HG02852 (cell line): ENCODE measurements at regions not wholly inside any gene's neighbourhood (a gene's known extent, or its start where the extent isn't known, plus 50 kb on each side); places are given as distances from the start of the nearest gene placed in this dataset.

Experiments used
- ATAC-seq: cut with Tn5 transposase; IDR thresholded peaks from one replicate; pipeline ENCODE4 v1.9.1; 2021; ENCODE audit warnings: mild to moderate bottlenecking, moderate library complexity; ENCODE audit not compliant: unreplicated experiment

GRCh38 chr15:95655089-95655607 is 675.4 kb upstream of the NR2F2 start:
- no peak for ATAC-seq

- ATAC-seq = no peak
These were observed 673.9 kb upstream of the NR2F2 start for GRCh38 chr15:95656595-95656994.

DNA sequence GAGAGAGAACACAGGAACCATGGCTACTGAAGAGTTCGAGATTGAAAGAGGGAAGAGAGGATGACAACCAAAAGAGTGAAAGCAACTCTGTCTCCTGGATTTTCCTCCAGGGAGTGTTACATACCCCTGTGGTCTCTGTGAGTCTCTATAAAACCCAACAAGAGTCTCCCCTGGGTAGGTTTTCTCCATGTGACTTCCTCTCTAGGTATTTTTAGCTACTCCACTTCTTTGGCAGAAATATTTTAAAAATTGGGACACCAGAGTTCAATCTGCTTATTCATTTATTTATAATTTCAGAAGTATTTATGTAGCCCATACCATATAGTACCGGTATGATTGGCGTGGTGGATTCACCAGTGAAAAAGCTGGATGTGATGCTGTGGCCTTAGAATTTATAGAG is 671.7 kb upstream of the NR2F2 start:
- ATAC-seq = no peak

DNA sequence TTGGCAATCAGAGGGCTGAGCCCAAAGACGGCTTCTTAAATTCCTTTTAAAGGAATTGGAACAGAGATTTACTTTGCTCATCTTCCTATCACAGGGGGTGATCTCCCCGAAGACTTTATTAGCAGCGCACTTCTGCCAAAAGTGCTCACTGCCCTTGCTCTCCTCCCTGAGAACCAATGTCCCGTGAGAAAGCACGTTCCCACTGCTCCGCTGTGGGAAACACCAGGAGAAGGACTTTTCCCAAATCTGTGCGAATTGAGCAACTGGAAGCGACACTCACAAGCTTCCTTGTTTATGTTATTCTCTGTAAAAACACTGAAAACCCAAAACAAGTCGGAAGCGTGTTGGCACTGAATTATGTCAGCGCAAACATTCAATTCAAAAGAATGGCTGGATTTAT is 670.8 kb upstream of the NR2F2 start:
- ATAC-seq = no peak

GRCh38 chr15:95662638-95663037 is 667.9 kb upstream of the NR2F2 start:
- no peak for ATAC-seq

DNA sequence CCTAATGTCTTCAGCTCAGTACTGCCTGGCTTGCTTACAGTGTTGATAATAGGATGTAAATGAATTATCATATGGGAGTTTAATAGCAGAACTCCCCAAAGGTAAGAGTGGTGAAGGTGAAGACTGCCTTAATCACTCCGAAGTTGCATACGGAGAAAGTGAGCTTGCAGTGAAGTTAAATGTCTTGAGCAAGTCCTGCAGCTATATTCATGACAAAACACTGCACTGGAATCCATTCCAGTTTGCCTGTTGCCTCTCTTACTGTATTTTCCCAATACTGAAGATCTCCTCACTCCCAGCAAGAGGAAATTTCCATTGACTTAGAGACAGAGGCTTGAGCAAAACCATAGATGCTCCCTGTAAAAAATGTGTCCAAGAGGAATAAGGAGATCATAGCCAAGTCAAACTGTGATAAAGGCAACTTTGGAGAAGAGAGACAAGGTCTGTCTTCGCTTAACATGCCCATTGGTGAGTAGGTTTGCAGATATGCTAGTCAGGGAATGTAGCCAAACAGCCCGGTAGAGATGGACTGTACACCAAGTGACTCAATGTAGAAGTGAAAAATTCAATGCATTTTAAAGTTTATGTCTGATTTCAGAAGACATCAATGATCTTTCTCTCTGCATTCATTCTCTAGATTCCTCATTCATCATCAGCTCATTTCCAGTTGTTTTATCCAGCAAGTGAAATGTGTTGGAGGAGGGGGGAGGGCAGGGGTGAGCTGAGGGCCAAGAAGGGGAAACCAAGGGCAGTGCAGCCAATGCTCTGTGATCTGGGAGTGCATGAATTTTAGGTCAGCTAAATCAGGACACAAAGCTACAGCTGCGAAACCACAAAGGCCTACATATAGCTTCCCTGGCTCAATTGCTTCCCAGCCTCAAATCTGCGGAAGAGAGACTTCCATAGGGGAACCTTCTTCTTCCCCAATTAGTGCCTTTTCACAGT is 667.1 kb upstream of the NR2F2 start:
- no peak for ATAC-seq

GRCh38 chr15:95664450-95664849 is 666.0 kb upstream of the NR2F2 start:
- no peak for ATAC-seq

DNA sequence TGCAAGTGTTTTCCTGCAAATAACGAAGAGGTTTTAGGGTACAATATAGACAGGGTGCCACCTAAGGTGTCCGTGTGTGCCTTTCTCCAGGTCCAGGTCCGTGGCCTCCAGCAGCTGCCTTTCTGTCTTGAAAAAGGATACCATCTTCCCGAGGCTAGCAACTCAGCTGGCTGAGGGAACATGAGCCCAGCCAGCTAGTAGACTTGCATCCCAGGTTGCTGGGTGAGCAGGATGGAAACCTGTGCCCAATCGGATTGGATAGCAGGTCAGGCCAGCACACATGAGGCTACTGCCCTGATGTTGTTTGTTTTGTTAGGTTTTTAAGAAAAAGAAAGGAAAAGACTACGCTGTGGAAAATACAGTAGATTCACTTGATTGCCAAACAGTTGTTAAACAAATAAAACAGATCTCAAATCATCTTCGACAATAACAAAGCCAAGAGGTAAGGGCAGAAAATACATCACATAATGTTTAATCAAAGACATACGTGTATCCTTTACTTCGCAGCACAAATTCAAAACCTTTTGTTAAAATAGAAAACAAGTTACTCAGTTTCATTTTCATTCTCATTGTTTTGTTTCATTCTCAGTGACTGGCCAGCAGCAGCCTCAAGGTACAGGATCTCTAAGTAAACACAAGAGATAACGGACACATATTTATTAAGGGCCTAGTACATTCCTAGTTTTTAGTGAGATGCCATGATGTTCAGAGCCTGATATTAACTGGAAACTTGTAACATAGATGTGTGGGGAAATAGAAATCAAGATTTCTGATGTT is 661.2 kb upstream of the NR2F2 start:
- ATAC-seq = peak; percentile 57

GRCh38 chr15:95674031-95674430 is 656.5 kb upstream of the NR2F2 start:
- no peak for ATAC-seq

- no peak for ATAC-seq
These were observed 654.0 kb upstream of the NR2F2 start for GRCh38 chr15:95676500-95676899.

GRCh38 chr15:95679847-95680582 is 650.5 kb upstream of the NR2F2 start:
- no peak for ATAC-seq

GRCh38 chr15:95680728-95681127 is 649.8 kb upstream of the NR2F2 start:
- no peak for ATAC-seq

DNA sequence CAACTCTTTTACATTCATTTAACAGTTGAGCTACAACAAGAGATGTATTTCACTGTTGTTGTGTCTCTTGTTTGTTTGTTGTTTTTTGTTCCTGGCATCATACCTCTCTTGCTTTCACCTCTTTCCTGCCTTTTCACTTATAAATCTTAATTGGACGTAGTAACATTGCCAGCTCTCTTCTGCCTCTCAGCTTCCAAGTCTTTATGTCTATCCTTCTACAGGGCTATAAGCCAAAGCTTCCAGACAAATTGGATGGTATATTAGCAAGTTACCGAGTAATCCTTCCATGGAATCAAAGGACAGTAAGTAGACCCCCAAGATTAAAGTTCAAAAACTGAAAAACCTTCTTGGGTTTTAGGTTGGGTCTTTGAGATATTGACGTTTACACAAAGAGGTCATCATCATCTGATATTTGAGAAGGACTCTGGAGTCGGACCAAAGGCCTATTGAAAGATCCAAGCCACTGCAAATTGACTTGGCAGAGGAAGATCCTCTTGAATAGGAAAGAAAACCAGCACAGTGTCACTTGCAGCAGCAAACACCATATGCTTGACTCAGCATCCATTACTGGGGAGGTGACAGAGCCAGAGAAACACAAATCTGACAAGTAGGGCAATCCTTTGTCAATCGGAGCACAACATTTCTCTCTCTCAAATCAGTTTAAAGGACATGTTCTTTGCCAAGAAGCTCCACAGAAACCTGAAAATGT is 648.5 kb upstream of the NR2F2 start:
- ATAC-seq = no peak

- no peak for ATAC-seq
These were observed 646.4 kb upstream of the NR2F2 start for GRCh38 chr15:95684126-95684525.

DNA sequence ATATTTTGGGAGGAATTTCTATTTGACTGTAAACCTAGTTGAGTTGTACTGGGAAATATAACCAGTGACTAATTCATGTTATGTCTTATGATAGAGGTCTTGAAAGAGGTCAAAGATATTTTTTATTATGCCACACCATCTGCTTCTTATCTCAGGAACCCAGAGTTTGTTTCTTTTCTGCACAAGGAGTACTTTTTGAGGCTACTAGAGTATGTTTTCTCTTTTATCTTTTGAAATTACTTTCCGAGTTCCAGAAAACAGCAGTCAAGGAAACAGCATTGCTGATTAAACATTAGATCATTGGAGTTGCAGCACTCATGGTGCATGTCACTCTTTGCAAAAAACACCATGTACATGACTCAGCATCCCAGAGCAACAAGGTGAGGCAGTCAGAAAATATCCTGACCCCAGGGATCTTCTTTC is 645.8 kb upstream of the NR2F2 start:
- ATAC-seq = no peak

- ATAC-seq = no peak
These were observed 643.4 kb upstream of the NR2F2 start for GRCh38 chr15:95687061-95687460.

DNA sequence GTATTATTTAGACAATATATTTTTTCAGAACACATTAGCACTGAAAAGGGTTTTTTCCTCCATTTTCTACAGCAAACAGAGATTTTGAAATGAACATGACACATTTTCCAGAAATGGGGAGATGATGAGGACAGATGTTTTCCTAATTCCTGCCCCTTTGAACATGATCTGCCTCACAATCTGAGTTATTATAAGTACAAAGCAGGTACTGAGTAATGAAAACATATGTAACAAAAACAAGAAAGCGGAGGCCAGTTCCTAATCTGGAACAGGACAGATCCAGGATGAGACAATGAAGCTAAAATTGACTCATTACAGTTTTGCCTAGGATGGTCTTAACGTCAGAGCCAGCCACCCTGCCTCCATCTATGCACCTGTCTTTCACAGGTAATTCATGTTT is 642.8 kb upstream of the NR2F2 start:
- no peak for ATAC-seq

- ATAC-seq = peak; percentile 54
These were observed 639.7 kb upstream of the NR2F2 start for GRCh38 chr15:95690631-95691340.

DNA sequence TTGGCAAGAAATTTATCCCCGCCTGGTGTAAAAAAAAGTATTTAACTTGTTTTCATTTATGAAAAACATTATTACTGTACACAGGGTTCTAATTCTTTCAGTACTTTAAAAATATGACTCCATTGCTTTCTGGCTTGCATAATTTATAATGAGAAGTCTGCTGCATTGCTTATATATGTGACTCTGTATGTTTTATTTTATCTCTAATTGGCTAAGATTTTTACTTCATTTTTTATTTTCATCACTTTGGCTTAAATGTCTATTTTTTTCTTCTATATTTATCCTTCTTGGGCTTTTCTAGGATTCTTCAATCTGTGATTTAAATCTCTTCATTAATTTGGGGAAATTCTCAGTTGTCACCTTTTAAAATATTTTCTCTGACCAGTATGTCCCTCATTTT is 636.6 kb upstream of the NR2F2 start:
- ATAC-seq = no peak

DNA sequence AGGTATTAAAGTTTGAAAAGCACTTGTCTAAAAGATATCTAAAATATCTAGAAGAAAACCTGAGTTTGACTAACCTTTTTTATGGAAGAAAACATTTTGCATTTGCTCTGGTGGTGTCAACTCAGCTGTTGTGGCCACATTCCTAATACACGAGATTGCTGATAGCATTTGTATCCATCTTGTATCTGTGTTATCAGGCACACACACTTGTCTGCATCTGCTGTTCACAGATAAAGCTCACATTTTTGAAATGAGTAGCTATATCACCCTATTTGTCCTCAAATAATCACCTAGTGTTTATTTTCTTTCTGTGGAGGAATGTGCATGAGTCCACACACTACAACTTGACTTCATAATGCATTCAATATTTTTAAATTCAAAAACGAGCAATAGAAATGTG is 632.3 kb upstream of the NR2F2 start:
- ATAC-seq = no peak
